ENCODE measurements at regions not wholly inside any gene's neighbourhood (a gene's known extent, or its start where the extent isn't known, plus 50 kb on each side); places are given as distances from the start of the nearest gene placed in this dataset.

- no peak for TF ChIP-seq CTCF (IDR thresholded peaks at IDR 0.05)
- TF ChIP-seq ZFX (IDR thresholded peaks at IDR 0.05; ENCODE audit: borderline replicate concordance), result no peak
These were observed 895.2 kb upstream of the CITED2 start for GRCh38 chr6:140269591-140270165.
